SU-DHL-6 (cell line): ENCODE measurements at regions not wholly inside any gene's neighbourhood (a gene's known extent, or its start where the extent isn't known, plus 50 kb on each side); places are given as distances from the start of the nearest gene placed in this dataset.

Experiments
- H2AFZ ChIP-seq: fragments of 200-600 bp; sonication (generic); 2 replicates; pipeline ENCODE4 v1.6.1; 2014; ENCODE audit warnings: low read depth, mild to moderate bottlenecking, moderate library complexity, mixed read lengths, antibody characterized with exemption, low read length; ENCODE audit not compliant: severe bottlenecking
- H3F3A ChIP-seq: fragments of 200-600 bp; shearing (Covaris generic); 2 replicates; pipeline ENCODE4 v1.6.0; 2016; ENCODE audit warnings: antibody characterized with exemption, mild to moderate bottlenecking; ENCODE audit not compliant: insufficient read depth
- H3K27ac ChIP-seq: fragments of 200-600 bp; sonication (generic); 2 replicates; pipeline ENCODE4 v1.5.1; 2016; ENCODE audit warnings: low read depth, mild to moderate bottlenecking, low read length, moderate library complexity, mixed read lengths
- H3K27me3 ChIP-seq: fragments of 200-600 bp; sonication (generic), shearing (Covaris generic); 2 replicates; pipeline ENCODE4 v1.6.0; 2014; ENCODE audit warnings: mild to moderate bottlenecking, low read length
- H3K36me3 ChIP-seq: fragments of 200-600 bp; sonication (generic); 2 replicates; pipeline ENCODE4 v1.6.1; 2014; ENCODE audit warnings: mild to moderate bottlenecking, low read length, mixed read lengths
- H3K4me2 ChIP-seq: fragments of 300-600, 200-600 bp; shearing (Covaris generic), sonication (generic); 2 replicates; pipeline ENCODE4 v1.6.0; 2014; ENCODE audit warnings: low read length, low read depth, mild to moderate bottlenecking; ENCODE audit not compliant: poor library complexity, severe bottlenecking
- H3K4me3 ChIP-seq: fragments of 200-600 bp; sonication (generic); 2 replicates; pipeline ENCODE4 v1.5.1; 2014; ENCODE audit warnings: antibody characterized with exemption, low read length, mild to moderate bottlenecking, mixed read lengths; ENCODE audit not compliant: insufficient read depth, poor library complexity, severe bottlenecking
- H3K79me2 ChIP-seq: fragments of 200-600 bp; sonication (generic); 2 replicates; pipeline ENCODE4 v1.6.1; 2014; ENCODE audit warnings: mild to moderate bottlenecking, low read length, moderate library complexity; ENCODE audit not compliant: insufficient read depth
- H3K9ac ChIP-seq: fragments of 200-600 bp; sonication (generic); 2 replicates; pipeline ENCODE4 v1.7.0; 2014; ENCODE audit warnings: mild to moderate bottlenecking, low read length
- H3K9me2 ChIP-seq: fragments of 200-600 bp; sonication (generic); replicated peaks from 2 replicates; pipeline ENCODE4 v1.6.1; 2014; ENCODE audit warnings: low read length; ENCODE audit not compliant: insufficient read depth
- H3K9me3 ChIP-seq: fragments of 200-600 bp; sonication (generic); 2 replicates; pipeline ENCODE4 v1.6.1; 2014; ENCODE audit warnings: low read length, mixed read lengths; ENCODE audit not compliant: insufficient read depth
- H4K20me1 ChIP-seq: fragments of 200-600 bp; sonication (generic); 2 replicates; pipeline ENCODE4 v1.6.1; 2014; ENCODE audit warnings: low read depth, mild to moderate bottlenecking, antibody characterized with exemption, low read length, moderate library complexity, mixed read lengths
- CTCF ChIP-seq: fragments of 200-600 bp; sonication (generic); IDR thresholded peaks from one replicate; pipeline ENCODE4 v1.5.1; 2017; ENCODE audit warnings: antibody characterized with exemption, mild to moderate bottlenecking, low read length, moderate library complexity; ENCODE audit not compliant: insufficient read depth, poor library complexity, severe bottlenecking
- EZH2phosphoT487 ChIP-seq: fragments of 200-600 bp; sonication (generic), shearing (Covaris generic); conservative IDR thresholded peaks from 2 replicates; pipeline ENCODE4 v1.6.1; 2018; ENCODE audit warnings: mild to moderate bottlenecking, antibody characterized with exemption, low read length, moderate library complexity, mixed read lengths

- H3K27me3 ChIP-seq: no peaks in the 10 kb centered on the region
- TF ChIP-seq CTCF: no peak
- no peak for TF ChIP-seq EZH2phosphoT487
- H3K36me3 ChIP-seq: no peaks in the 10 kb centered on the region
- H3K27ac ChIP-seq: no peak overlapping the region
- H3K79me2 ChIP-seq: no peaks in the 10 kb centered on the region
- no peaks in the 10 kb centered on the region for H3F3A ChIP-seq
- no peak overlapping the region for H3K4me3 ChIP-seq
- H3K9me3 ChIP-seq: no peaks in the 10 kb centered on the region
- H3K4me2 ChIP-seq: no peak overlapping the region
- H3K9me2 ChIP-seq: no peaks in the 10 kb centered on the region
- no peak overlapping the region for H3K9ac ChIP-seq
- no peaks in the 10 kb centered on the region for H4K20me1 ChIP-seq
- H2AFZ ChIP-seq: no peak overlapping the region
Measured at GRCh38 chr21:43292041-43292865, 123.4 kb downstream of the CRYAA start.

GRCh38 chr21:43291347-43291950, 122.6 kb downstream of the CRYAA start:
- Histone ChIP-seq H3K9ac (no peak overlapping the region), H3K4me2 (no peak overlapping the region), H3K9me2 (no peaks in the 10 kb centered on the region), H4K20me1 (no peaks in the 10 kb centered on the region), H3K4me3 (no peak overlapping the region), H3K9me3 (no peaks in the 10 kb centered on the region), H3K27ac (no peak overlapping the region), H3K27me3 (no peaks in the 10 kb centered on the region), H2AFZ (no peak overlapping the region), H3K36me3 (no peaks in the 10 kb centered on the region), H3K79me2 (no peaks in the 10 kb centered on the region), H3F3A (no peaks in the 10 kb centered on the region)
- no peak for TF ChIP-seq EZH2phosphoT487
- no peak for TF ChIP-seq CTCF

- no peaks in the 10 kb centered on the region for H3F3A ChIP-seq
- no peaks in the 10 kb centered on the region for H3K36me3 ChIP-seq
- no peaks in the 10 kb centered on the region for H3K9me2 ChIP-seq
- no peak for TF ChIP-seq CTCF
- TF ChIP-seq EZH2phosphoT487: no peak
- H3K4me2 ChIP-seq: no peak overlapping the region
- H4K20me1 ChIP-seq: no peaks in the 10 kb centered on the region
- no peaks in the 10 kb centered on the region for H3K79me2 ChIP-seq
- no peaks in the 10 kb centered on the region for H3K27me3 ChIP-seq
- H2AFZ ChIP-seq: no peak overlapping the region
- no peak overlapping the region for H3K9ac ChIP-seq
- no peaks in the 10 kb centered on the region for H3K9me3 ChIP-seq
- no peak overlapping the region for H3K27ac ChIP-seq
- no peak overlapping the region for H3K4me3 ChIP-seq
Measured at GRCh38 chr21:43290421-43291346, 121.9 kb downstream of the CRYAA start.
